SH-SY5Y (cell line): ENCODE measurements at regions not wholly inside any gene's neighbourhood (a gene's known extent, or its start where the extent isn't known, plus 50 kb on each side); places are given as distances from the start of the nearest gene placed in this dataset.

Experiments
- GATA2 ChIP-seq: IDR thresholded peaks from 2 replicates; pipeline ENCODE4 v1.6.1; 2011; ENCODE audit warnings: mild to moderate bottlenecking, low read depth, low read length
- GATA3 ChIP-seq: IDR thresholded peaks from 2 replicates; pipeline ENCODE4 v1.6.1; 2011; ENCODE audit warnings: low read depth, mild to moderate bottlenecking, low read length, moderate library complexity

DNA sequence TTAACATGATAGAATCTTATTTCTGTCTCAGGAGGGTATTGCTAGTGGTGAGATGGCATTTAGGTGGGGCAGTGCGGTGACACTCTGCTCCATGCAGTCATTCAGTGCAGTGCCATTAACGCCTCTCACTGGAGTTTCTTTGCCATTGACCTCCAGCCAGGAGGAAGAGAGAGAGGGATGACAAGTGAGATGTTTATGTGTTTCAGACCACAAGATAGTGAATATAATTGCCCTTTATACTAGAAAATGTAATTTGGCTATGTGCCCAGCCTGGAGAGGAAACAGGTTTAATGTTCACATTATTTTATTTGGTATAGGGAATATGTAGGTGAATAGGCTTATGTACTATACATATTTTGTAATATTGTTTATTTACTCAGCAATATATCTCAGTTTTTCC lies 84.5 kb downstream of the ZIC1 start:
- TF ChIP-seq GATA2 (no peak), GATA3 (no peak)
